ENCODE measurements at regions not wholly inside any gene's neighbourhood (a gene's known extent, or its start where the extent isn't known, plus 50 kb on each side); places are given as distances from the start of the nearest gene placed in this dataset.

GRCh38 chr16:73888840-73889490 lies 407.6 kb upstream of the PSMD7 start:
- no peak for DNase-seq (ENCODE audit: low spot score)
- Histone ChIP-seq H3K4me2 (no peak overlapping the region), H3K27me3 (peaks cover 12% of the 10 kb centered on the region), H3K36me3 (replicated peaks; ENCODE audit: insufficient read depth, low read depth) (no peaks in the 10 kb centered on the region), H3K79me2 (no peaks in the 10 kb centered on the region), H3K9me3 (ENCODE audit: low read depth) (no peaks in the 10 kb centered on the region), H4K20me1 (ENCODE audit: insufficient read depth, poor library complexity, severe bottlenecking) (no peaks in the 10 kb centered on the region), H3K27ac (no peak overlapping the region), H2AFZ (no peak overlapping the region), H3K4me3 (no peak overlapping the region), H3K4me1 (ENCODE audit: insufficient read depth) (peaks cover 12% of the 10 kb centered on the region), H3K9me2 (replicated peaks; ENCODE audit: insufficient read depth) (no peaks in the 10 kb centered on the region)
- WGBS (ENCODE audit: low lambda C conversion rate, missing lambda C conversion rate) = 73% methylated on average over 13 of the region's 13 CpGs
- TF ChIP-seq EZH2phosphoT487 (IDR thresholded peaks at IDR 0.05; ENCODE audit: low read depth, severe bottlenecking, unreplicated experiment) (no peak), EZH2 (IDR thresholded peaks at IDR 0.05; ENCODE audit: borderline replicate concordance) (no peak), CTCF (IDR thresholded peaks at IDR 0.05; ENCODE audit: poor library complexity) (no peak)

DNA sequence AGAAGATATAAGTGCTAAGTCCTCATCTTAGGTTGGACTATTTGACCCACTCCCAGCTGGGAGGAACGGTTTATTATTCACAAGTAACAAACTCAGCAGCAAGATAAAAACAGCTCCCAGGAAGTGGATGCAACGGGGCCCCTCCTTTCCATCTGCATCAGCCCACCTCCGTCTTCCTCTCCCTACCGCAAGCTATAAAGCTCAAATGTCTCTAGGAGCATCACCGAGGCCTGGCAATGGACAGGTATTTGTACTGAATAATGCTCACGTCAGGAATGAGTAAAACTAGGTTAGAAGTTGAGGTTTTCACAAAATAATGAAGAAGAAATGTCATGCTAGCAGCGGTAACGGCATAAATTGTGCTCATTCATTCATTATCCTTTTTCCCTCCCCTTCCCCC lies 408.7 kb upstream of the PSMD7 start:
- H3K4me2 ChIP-seq = no peak overlapping the region
- WGBS (ENCODE audit: low lambda C conversion rate, missing lambda C conversion rate) = 63% methylated on average over 8 of the region's 8 CpGs
- TF ChIP-seq CTCF (IDR thresholded peaks at IDR 0.05; ENCODE audit: poor library complexity) (no peak), EZH2 (IDR thresholded peaks at IDR 0.05; ENCODE audit: borderline replicate concordance) (no peak), EZH2phosphoT487 (IDR thresholded peaks at IDR 0.05; ENCODE audit: low read depth, severe bottlenecking, unreplicated experiment) (no peak)

DNA sequence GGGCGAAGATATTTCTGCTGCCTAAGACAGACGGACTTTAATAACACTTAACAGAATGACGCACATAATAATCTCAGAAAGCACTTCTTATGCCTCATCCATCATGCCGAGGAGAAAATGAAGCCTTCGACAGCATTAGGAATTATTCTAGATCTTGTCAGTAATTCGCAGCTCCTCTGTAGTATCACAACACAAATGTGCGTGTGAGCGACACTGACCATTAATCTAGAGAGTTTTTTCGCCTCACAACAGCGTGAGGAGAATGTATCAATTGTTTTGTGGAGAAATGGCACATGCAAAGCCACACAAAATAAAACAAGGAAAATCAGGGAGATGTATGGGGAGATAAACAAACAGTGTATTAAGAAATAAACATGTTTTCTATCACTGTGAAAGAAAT lies 410.2 kb upstream of the PSMD7 start:
- 83% methylated on average over 10 of the region's 10 CpGs for WGBS (ENCODE audit: low lambda C conversion rate, missing lambda C conversion rate)
- Histone ChIP-seq H3K4me1 (ENCODE audit: insufficient read depth) (peaks cover 10% of the 10 kb centered on the region), H3K9me3 (ENCODE audit: low read depth) (no peaks in the 10 kb centered on the region), H3K27me3 (peaks cover 12% of the 10 kb centered on the region), H3K27ac (no peak overlapping the region), H3K4me2 (no peak overlapping the region), H3K4me3 (no peak overlapping the region), H3K9me2 (replicated peaks; ENCODE audit: insufficient read depth) (no peaks in the 10 kb centered on the region), H2AFZ (no peak overlapping the region), H3K79me2 (no peaks in the 10 kb centered on the region), H3K36me3 (replicated peaks; ENCODE audit: insufficient read depth, low read depth) (no peaks in the 10 kb centered on the region), H4K20me1 (ENCODE audit: insufficient read depth, poor library complexity, severe bottlenecking) (no peaks in the 10 kb centered on the region)
- TF ChIP-seq EZH2 (IDR thresholded peaks at IDR 0.05; ENCODE audit: borderline replicate concordance) (no peak), CTCF (IDR thresholded peaks at IDR 0.05; ENCODE audit: poor library complexity) (no peak), EZH2phosphoT487 (IDR thresholded peaks at IDR 0.05; ENCODE audit: low read depth, severe bottlenecking, unreplicated experiment) (no peak)
- DNase-seq (ENCODE audit: low spot score) = no peak

More for the DNA sequence above, 408.7 kb upstream of the PSMD7 start:
- Histone ChIP-seq H3K27me3 (peaks cover 12% of the 10 kb centered on the region), H3K36me3 (replicated peaks; ENCODE audit: insufficient read depth, low read depth) (no peaks in the 10 kb centered on the region), H3K9me3 (ENCODE audit: low read depth) (no peaks in the 10 kb centered on the region), H2AFZ (no peak overlapping the region), H3K4me3 (no peak overlapping the region), H3K4me1 (ENCODE audit: insufficient read depth) (peaks cover 12% of the 10 kb centered on the region), H3K9me2 (replicated peaks; ENCODE audit: insufficient read depth) (no peaks in the 10 kb centered on the region), H3K79me2 (no peaks in the 10 kb centered on the region), H3K27ac (no peak overlapping the region), H4K20me1 (ENCODE audit: insufficient read depth, poor library complexity, severe bottlenecking) (no peaks in the 10 kb centered on the region)
- no peak for DNase-seq (ENCODE audit: low spot score)
